ENCODE measurements at regions not wholly inside any gene's neighbourhood (a gene's known extent, or its start where the extent isn't known, plus 50 kb on each side); places are given as distances from the start of the nearest gene placed in this dataset.

DNA sequence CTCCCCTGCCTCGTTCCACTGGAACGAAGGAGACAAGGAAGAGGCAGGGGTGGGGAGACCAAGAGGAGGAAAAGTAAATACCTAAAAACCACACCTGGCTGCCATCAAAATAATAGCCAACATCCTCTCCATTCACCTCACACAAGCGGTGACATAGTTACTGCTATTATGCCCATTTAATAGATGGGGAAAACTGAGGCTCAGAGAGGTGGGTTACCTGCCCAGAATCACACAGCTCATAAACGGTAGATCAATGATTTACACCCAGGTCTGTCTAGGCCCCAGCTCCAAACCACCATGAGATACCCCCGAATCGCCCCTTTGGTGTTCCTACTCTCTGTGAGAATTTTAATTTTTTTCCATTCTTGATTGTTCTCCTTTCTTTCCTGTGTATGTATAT lies 253.8 kb downstream of the BMP7 start:
- TF ChIP-seq, protein P1, sequence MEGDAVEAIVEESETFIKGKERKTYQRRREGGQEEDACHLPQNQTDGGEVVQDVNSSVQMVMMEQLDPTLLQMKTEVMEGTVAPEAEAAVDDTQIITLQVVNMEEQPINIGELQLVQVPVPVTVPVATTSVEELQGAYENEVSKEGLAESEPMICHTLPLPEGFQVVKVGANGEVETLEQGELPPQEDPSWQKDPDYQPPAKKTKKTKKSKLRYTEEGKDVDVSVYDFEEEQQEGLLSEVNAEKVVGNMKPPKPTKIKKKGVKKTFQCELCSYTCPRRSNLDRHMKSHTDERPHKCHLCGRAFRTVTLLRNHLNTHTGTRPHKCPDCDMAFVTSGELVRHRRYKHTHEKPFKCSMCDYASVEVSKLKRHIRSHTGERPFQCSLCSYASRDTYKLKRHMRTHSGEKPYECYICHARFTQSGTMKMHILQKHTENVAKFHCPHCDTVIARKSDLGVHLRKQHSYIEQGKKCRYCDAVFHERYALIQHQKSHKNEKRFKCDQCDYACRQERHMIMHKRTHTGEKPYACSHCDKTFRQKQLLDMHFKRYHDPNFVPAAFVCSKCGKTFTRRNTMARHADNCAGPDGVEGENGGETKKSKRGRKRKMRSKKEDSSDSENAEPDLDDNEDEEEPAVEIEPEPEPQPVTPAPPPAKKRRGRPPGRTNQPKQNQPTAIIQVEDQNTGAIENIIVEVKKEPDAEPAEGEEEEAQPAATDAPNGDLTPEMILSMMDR (IDR thresholded peaks at IDR 0.05), result no peak
- no peak for TF ChIP-seq POLR2A (IDR thresholded peaks at IDR 0.05)
